CD4-positive, alpha-beta T cell treated with Interleukin-4 for 4 hours (primary cell): ENCODE measurements at regions not wholly inside any gene's neighbourhood (a gene's known extent, or its start where the extent isn't known, plus 50 kb on each side); places are given as distances from the start of the nearest gene placed in this dataset.

Source experiments
- DNase-seq: peaks from one replicate; pipeline ENCODE4 v3.0.0-alpha.2; 2020

GRCh38 chr13:73222627-73223305, 164.0 kb downstream of the KLF5 start:
- DNase-seq, result no peak

- DNase-seq, result no peak
Measured at GRCh38 chr13:73220966-73221720, 162.3 kb downstream of the KLF5 start.

GRCh38 chr13:73218181-73218580, 159.4 kb downstream of the KLF5 start:
- DNase-seq, result no peak

GRCh38 chr13:73216381-73216831, 157.6 kb downstream of the KLF5 start:
- no peak for DNase-seq

- no peak for DNase-seq
Measured at GRCh38 chr13:73215823-73216222, 157.0 kb downstream of the KLF5 start.

- DNase-seq, result no peak
Measured at GRCh38 chr13:73212482-73212881, 153.7 kb downstream of the KLF5 start.

- no peak for DNase-seq
Measured at GRCh38 chr13:73210218-73210883, 151.5 kb downstream of the KLF5 start.

GRCh38 chr13:73204952-73205351, 146.1 kb downstream of the KLF5 start:
- DNase-seq, result no peak

GRCh38 chr13:73201626-73202025, 142.8 kb downstream of the KLF5 start:
- DNase-seq, result no peak

- DNase-seq, result no peak
Measured at GRCh38 chr13:73198991-73199411, 140.2 kb downstream of the KLF5 start.

GRCh38 chr13:73195091-73195490, 136.3 kb downstream of the KLF5 start:
- no peak for DNase-seq

GRCh38 chr13:73194310-73194709, 135.5 kb downstream of the KLF5 start:
- DNase-seq, result no peak

- no peak for DNase-seq
Measured at GRCh38 chr13:73193554-73193953, 134.7 kb downstream of the KLF5 start.

GRCh38 chr13:73190477-73190876, 131.7 kb downstream of the KLF5 start:
- DNase-seq, result no peak

GRCh38 chr13:73189776-73190175, 131.0 kb downstream of the KLF5 start:
- no peak for DNase-seq

GRCh38 chr13:73189362-73189761, 130.6 kb downstream of the KLF5 start:
- DNase-seq, result no peak

GRCh38 chr13:73187106-73187505, 128.3 kb downstream of the KLF5 start:
- DNase-seq, result no peak

- no peak for DNase-seq
Measured at GRCh38 chr13:73179650-73180274, 121.0 kb downstream of the KLF5 start.

- no peak for DNase-seq
Measured at GRCh38 chr13:73177916-73178565, 119.2 kb downstream of the KLF5 start.

- no peak for DNase-seq
Measured at GRCh38 chr13:73177017-73177416, 118.2 kb downstream of the KLF5 start.

- no peak for DNase-seq
Measured at GRCh38 chr13:73174521-73175010, 115.8 kb downstream of the KLF5 start.

- no peak for DNase-seq
Measured at GRCh38 chr13:73173279-73173811, 114.5 kb downstream of the KLF5 start.
